GM18951 (cell line): ENCODE measurements at regions not wholly inside any gene's neighbourhood (a gene's known extent, or its start where the extent isn't known, plus 50 kb on each side); places are given as distances from the start of the nearest gene placed in this dataset.
"Not testable (repeated sequence)": the region's sequence is repeated elsewhere in the genome, so short reads cannot be mapped to it uniquely, and the experiment has no call there.

Source experiments
- POLR2A ChIP-seq: IDR thresholded peaks from 4 replicates; pipeline ENCODE4 v1.6.1; 2011; ENCODE audit warnings: mild to moderate bottlenecking; ENCODE audit not compliant: insufficient read length, insufficient read depth; ENCODE audit errors: extremely low read depth
- in situ Hi-C: fragments of 300-500 bp; cut with MboI; formaldehyde crosslinking; loops from one replicate; pipeline ENCODE4 v1.12.0; 2022; ENCODE audit warnings: low sequenced_read_pairs, mixed read lengths, inconsistent platforms; ENCODE audit not compliant: unreplicated experiment

- in situ Hi-C loops = no loop called here
Measured at GRCh38 chr5:74543162-74543995, 97.1 kb downstream of the ENC1 start.

GRCh38 chr5:74542482-74542881 is 98.0 kb downstream of the ENC1 start:
- TF ChIP-seq POLR2A = no peak
- in situ Hi-C loops = no loop called here

More at GRCh38 chr5:74543162-74543995, 97.1 kb downstream of the ENC1 start:
- TF ChIP-seq POLR2A = no peak

GRCh38 chr5:74541381-74541781 is 99.1 kb downstream of the ENC1 start:
- TF ChIP-seq POLR2A = no peak
- in situ Hi-C loops = no loop called here

- in situ Hi-C loops = no loop called here
- TF ChIP-seq POLR2A = no peak
Measured at GRCh38 chr5:74540622-74541021, 99.9 kb downstream of the ENC1 start.

GRCh38 chr5:74539986-74540385 is 100.5 kb downstream of the ENC1 start:
- TF ChIP-seq POLR2A = no peak
- in situ Hi-C loops = no loop called here

GRCh38 chr5:74538206-74538661 is 102.3 kb downstream of the ENC1 start:
- in situ Hi-C loops = no loop called here
- no peak for TF ChIP-seq POLR2A

GRCh38 chr5:74536658-74537057 is 103.9 kb downstream of the ENC1 start:
- in situ Hi-C loops = no loop called here
- TF ChIP-seq POLR2A = no peak

- in situ Hi-C loops = no loop called here
Measured at GRCh38 chr5:74535926-74536325, 104.6 kb downstream of the ENC1 start.

GRCh38 chr5:74534397-74535129 is 106.0 kb downstream of the ENC1 start:
- in situ Hi-C loops = no loop called here
- no peak for TF ChIP-seq POLR2A

More at GRCh38 chr5:74535926-74536325, 104.6 kb downstream of the ENC1 start:
- no peak for TF ChIP-seq POLR2A

- no peak for TF ChIP-seq POLR2A
- in situ Hi-C loops = no loop called here
Measured at GRCh38 chr5:74530326-74531050, 110.0 kb downstream of the ENC1 start.

- TF ChIP-seq POLR2A = no peak
- in situ Hi-C loops = no loop called here
Measured at GRCh38 chr5:74529101-74529500, 111.4 kb downstream of the ENC1 start.

GRCh38 chr5:74526111-74526510 is 114.4 kb downstream of the ENC1 start:
- TF ChIP-seq POLR2A = no peak
- in situ Hi-C loops = no loop called here

- in situ Hi-C loops = not testable (repeated sequence)
Measured at GRCh38 chr5:74524767-74525166, 115.8 kb downstream of the ENC1 start.

GRCh38 chr5:74523698-74524097 is 116.8 kb downstream of the ENC1 start:
- in situ Hi-C loops = not testable (repeated sequence)

GRCh38 chr5:74522838-74523237 is 117.7 kb downstream of the ENC1 start:
- in situ Hi-C loops = not testable (repeated sequence)
